DMS153 treated with DMSO at 0.1 percent for 48 hours (cell line): ENCODE measurements at regions not wholly inside any gene's neighbourhood (a gene's known extent, or its start where the extent isn't known, plus 50 kb on each side); places are given as distances from the start of the nearest gene placed in this dataset.
"Not testable (repeated sequence)": the region's sequence is repeated elsewhere in the genome, so short reads cannot be mapped to it uniquely, and the experiment has no call there.

ENCODE experiments used
- DNase-seq: peaks from one replicate; lab custom pipeline; 2025; ENCODE audit not compliant: unreplicated experiment; lab: John Stamatoyannopoulos, UW

DNA sequence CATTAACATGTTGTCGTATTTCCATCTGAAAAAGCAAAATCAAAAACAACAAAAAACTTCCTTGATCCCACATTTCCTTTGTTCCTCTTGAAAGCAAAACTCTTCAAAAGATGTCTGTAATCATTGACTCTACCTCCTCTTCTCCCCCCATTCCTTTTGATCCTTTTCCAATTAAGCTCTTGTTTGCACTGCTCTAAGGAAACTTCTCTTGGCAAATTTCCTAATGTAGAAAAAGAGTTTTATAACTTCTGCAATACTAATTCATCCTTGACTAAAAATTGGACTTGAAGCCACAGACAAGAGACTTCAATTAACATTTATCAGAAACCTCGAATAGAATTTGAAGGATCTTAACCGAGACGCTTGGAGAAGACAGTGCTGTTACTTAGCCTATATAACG lies 317.1 kb upstream of the SEMA3C start:
- no peak for DNase-seq

- DNase-seq = no peak
Measured at GRCh38 chr7:81234896-81235295, 316.0 kb upstream of the SEMA3C start.

GRCh38 chr7:81233208-81233940 lies 314.5 kb upstream of the SEMA3C start:
- DNase-seq = no peak

DNA sequence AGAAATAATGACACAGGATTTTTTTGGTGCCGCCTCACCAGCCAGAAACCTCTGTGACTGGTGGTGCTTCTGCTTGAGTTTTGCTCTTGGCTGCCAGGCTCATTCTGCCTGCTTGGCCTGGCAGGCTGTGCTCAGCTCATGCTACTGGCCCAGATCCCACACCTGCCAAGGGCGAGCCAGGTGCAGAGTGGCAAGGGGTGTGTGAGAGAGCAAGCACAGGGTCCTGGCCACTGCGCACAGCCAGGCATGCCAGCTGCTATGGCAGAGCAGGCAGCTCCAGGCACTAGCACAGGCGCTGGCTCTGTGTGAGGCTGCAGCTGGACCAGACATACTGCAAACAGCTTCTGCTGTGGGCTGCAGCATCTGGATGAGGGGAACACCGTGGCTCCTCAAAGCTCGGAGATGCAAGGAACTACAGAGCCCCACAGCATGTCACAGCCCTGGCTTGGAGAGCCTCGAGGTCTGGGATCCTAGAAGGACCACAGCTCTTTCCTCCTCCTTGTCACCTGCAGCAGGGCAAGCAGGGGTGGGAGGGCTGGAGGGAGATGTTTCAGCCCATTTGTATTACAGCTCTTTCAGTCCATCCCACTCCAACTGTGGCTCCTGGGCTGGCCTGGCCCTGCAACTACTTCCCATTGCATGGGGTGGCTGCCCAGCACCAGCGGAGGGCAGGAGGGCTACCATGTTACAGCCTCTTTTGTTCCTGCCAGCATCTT lies 313.4 kb upstream of the SEMA3C start:
- DNase-seq = no peak

GRCh38 chr7:81231301-81231838 lies 312.5 kb upstream of the SEMA3C start:
- DNase-seq = no peak

- no peak for DNase-seq
Measured at GRCh38 chr7:81226234-81226633, 307.4 kb upstream of the SEMA3C start.

- not testable (repeated sequence) for DNase-seq
Measured at GRCh38 chr7:81222692-81223091, 303.8 kb upstream of the SEMA3C start.

DNA sequence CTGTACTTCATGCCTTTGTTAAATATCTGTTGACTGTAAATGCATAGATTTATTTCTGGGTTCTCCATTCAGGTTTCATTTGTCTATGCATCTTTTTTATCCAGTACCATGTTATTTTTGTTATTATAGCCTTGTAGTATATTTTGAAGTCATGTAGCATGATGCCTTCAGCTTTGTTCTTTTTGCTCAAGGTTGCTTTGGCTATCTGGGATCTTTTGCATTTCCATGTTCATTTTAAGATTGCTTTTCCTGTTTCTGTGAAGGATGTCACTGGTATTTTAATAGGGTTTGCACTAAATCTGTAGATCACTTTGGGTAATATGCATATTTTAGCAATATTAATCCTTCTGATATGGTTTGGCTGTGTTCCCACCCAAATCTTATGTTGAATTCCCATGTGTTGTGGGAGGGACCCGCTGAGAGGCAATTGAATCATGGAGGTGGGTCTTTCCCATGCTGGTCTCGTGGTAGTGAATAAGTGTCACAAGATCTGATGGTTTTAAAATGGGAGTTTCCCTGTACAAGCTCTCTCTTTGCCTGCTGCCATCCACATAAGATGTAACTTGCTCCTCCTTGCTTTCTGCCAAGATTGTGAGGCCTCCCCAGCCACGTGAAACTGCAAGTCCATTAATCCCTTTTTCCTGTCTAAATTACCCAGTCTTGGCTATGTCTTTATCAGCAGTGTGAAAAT lies 302.8 kb upstream of the SEMA3C start:
- no peak for DNase-seq

GRCh38 chr7:81218480-81219106 lies 299.7 kb upstream of the SEMA3C start:
- DNase-seq = no peak

DNA sequence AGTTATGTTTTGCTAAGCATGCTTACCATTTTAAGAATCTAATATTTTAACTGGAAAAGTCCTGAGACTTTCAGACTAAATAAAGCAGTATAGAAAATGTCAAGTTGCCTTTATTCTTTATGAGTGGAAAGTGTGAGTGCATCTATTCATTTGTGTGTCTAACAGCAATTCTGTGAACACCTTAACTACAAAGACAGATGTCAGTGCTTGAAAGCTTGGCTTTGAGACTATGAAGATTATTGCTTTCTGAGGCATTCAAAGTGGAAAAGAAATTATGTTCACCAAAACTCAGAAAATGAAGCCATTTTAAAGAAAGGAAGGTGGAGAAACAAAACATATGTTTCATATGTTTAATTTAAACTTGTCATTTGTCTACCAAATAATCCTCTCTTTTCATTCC lies 294.5 kb upstream of the SEMA3C start:
- no peak for DNase-seq

- DNase-seq = no peak
Measured at GRCh38 chr7:81211934-81212320, 293.1 kb upstream of the SEMA3C start.

DNA sequence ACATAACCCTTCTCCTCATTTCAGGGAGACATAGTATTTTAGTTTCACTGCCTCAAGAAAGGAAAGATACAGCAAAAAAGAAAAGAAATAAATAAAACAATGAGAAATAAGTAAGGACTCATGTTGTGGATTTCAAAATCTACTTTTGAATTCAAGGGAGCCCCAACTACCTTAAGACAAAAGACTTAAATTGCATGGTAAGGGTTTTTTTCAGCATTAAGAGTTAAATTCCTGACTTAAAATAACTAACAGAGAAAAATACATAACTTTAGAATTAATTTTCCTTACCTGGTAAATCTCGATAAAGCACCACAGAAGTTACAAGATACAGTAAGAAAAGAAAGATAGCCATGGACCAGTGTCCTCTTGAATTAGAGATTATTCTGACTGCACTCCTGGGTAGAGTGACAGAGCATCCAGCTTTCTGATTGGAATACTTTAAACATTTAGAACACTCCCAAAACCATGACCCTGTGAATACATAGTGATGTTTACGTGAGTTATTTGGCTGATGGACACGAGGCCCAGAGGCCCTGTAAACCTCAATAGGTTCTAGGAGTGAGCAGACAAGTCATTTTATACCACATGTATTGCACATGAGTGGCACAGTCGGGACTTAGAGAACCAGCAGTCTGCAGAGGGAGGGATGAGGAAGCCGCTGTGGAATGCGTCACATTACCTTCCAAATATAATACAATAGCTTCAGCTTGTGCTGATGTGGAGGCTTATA lies 292.5 kb upstream of the SEMA3C start:
- no peak for DNase-seq

- DNase-seq = no peak
Measured at GRCh38 chr7:81210137-81211064, 291.6 kb upstream of the SEMA3C start.

- no peak for DNase-seq
Measured at GRCh38 chr7:81209059-81209458, 290.2 kb upstream of the SEMA3C start.

DNA sequence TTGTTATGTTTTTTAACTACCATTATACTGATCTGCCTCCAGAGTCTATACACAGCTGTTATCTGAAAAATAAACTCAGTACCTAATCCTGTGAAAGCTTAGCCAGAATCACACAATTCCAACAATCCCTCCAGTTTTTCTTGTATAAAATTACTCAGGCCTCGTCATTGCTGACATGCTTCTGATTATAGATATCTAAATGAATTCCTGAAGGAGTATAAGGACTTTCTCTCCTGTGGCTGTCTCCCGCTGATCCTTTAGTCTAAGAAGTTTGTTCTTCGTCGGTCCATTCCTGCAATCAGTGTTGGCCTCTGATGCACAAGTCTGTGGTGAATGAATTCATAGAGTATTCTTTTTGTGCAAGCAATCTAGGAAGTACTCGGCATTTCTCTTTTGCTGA lies 288.9 kb upstream of the SEMA3C start:
- no peak for DNase-seq

GRCh38 chr7:81206667-81207360 lies 288.0 kb upstream of the SEMA3C start:
- no peak for DNase-seq

DNA sequence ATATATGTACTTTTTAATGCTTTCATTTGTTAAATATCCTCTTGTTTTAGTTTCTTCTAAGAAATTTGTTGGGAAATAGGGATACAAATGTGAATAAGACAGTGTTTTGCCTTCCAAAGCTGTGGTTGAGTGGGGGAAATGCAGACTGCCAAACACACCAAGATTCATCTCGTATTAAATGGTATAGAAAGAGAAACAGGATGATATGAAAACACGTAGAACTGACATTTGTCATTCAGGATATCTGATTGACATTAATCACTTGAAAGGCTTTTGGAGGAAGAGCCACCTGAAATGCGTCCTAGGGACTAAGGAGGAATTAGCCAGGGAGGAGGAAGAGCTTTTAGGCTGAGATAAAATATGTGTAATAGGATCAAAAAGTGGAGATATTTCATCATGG lies 287.4 kb upstream of the SEMA3C start:
- DNase-seq = no peak

GRCh38 chr7:81201188-81201587 lies 282.3 kb upstream of the SEMA3C start:
- DNase-seq = no peak

- DNase-seq = no peak
Measured at GRCh38 chr7:81198766-81199165, 279.9 kb upstream of the SEMA3C start.
